SJSA1 (cell line): ENCODE measurements at regions not wholly inside any gene's neighbourhood (a gene's known extent, or its start where the extent isn't known, plus 50 kb on each side); places are given as distances from the start of the nearest gene placed in this dataset.

Experiments used
- DNase-seq, 2 experiments: peaks; one replicate each; pipeline ENCODE4 v3.0.0-alpha.2; 2015 to 2020; ENCODE audit warnings: low spot score in 2 of 2, low read depth in 1 of 2
- H3K27ac ChIP-seq: fragments of 250-450 bp; sonication (Bioruptor Pico); 2 replicates; pipeline ENCODE4 v1.5.1; 2020; ENCODE audit warnings: mild to moderate bottlenecking, moderate library complexity
- H3K27me3 ChIP-seq: fragments of 250-450 bp; sonication (Bioruptor Pico); replicated peaks from 2 replicates; pipeline ENCODE4 v1.5.1; 2020; ENCODE audit warnings: mild to moderate bottlenecking, moderate library complexity
- H3K36me3 ChIP-seq: fragments of 250-450 bp; sonication (Bioruptor Pico); 2 replicates; pipeline ENCODE4 v1.5.1; 2020; ENCODE audit warnings: mild to moderate bottlenecking
- H3K4me1 ChIP-seq: fragments of 250-450 bp; sonication (Bioruptor Pico); replicated peaks from 2 replicates; pipeline ENCODE4 v1.6.1; 2021; ENCODE audit warnings: mild to moderate bottlenecking
- H3K4me3 ChIP-seq: fragments of 250-450 bp; sonication (Bioruptor Pico); 2 replicates; pipeline ENCODE4 v1.5.1; 2020; ENCODE audit warnings: mild to moderate bottlenecking
- H3K9me3 ChIP-seq: fragments of 250-450 bp; sonication (Bioruptor Pico); replicated peaks from 2 replicates; pipeline ENCODE4 v1.5.1; 2020; ENCODE audit warnings: mild to moderate bottlenecking

- H3K4me1 ChIP-seq, result peaks cover 3% of the 10 kb centered on the region; the same call in 1 of the 2 replicates
- H3K9me3 ChIP-seq, result 0 out of 2 replicates have a peak, but pooled peaks cover 2% of the 10 kb centered on the region
- no peak overlapping the region for H3K4me3 ChIP-seq
- no peaks in the 10 kb centered on the region for H3K36me3 ChIP-seq
- H3K27ac ChIP-seq, result no peak overlapping the region
- no peak for DNase-seq
- peaks cover 29% of the 10 kb centered on the region for H3K27me3 ChIP-seq
These were observed 93.9 kb downstream of the INHBB start for GRCh38 chr2:120439637-120440384.

- 0 out of 2 replicates have a peak, but pooled peaks cover 2% of the 10 kb centered on the region for H3K9me3 ChIP-seq
- DNase-seq, result no peak
- H3K36me3 ChIP-seq, result no peaks in the 10 kb centered on the region
- no peak overlapping the region for H3K4me3 ChIP-seq
- peaks cover 3% of the 10 kb centered on the region; the same call in 1 of the 2 replicates for H3K4me1 ChIP-seq
- H3K27me3 ChIP-seq, result peaks cover 29% of the 10 kb centered on the region
- no peak overlapping the region for H3K27ac ChIP-seq
These were observed 94.8 kb downstream of the INHBB start for GRCh38 chr2:120440521-120441350.

GRCh38 chr2:120441351-120441700 lies 95.4 kb downstream of the INHBB start:
- Histone ChIP-seq H3K4me1 (peaks cover 3% of the 10 kb centered on the region; the same call in 1 of the 2 replicates), H3K36me3 (no peaks in the 10 kb centered on the region), H3K9me3 (0 out of 2 replicates have a peak, but pooled peaks cover 2% of the 10 kb centered on the region), H3K27me3 (peaks cover 29% of the 10 kb centered on the region), H3K4me3 (no peak overlapping the region), H3K27ac (no peak overlapping the region)
- DNase-seq, result no peak

GRCh38 chr2:120441744-120442471 lies 96.0 kb downstream of the INHBB start:
- Histone ChIP-seq H3K4me1 (peaks cover 3% of the 10 kb centered on the region; the same call in 1 of the 2 replicates), H3K9me3 (0 out of 2 replicates have a peak, but pooled peaks cover 2% of the 10 kb centered on the region), H3K4me3 (no peak overlapping the region), H3K36me3 (no peaks in the 10 kb centered on the region), H3K27ac (no peak overlapping the region), H3K27me3 (peaks cover 29% of the 10 kb centered on the region)
- DNase-seq, result no peak

GRCh38 chr2:120442541-120442922 lies 96.6 kb downstream of the INHBB start:
- Histone ChIP-seq H3K27me3 (peaks cover 29% of the 10 kb centered on the region), H3K4me1 (peaks cover 3% of the 10 kb centered on the region; the same call in 1 of the 2 replicates), H3K36me3 (no peaks in the 10 kb centered on the region), H3K4me3 (no peak overlapping the region), H3K27ac (no peak overlapping the region), H3K9me3 (0 out of 2 replicates have a peak, but pooled peaks cover 2% of the 10 kb centered on the region)
- no peak for DNase-seq

- Histone ChIP-seq H3K9me3 (0 out of 2 replicates have a peak, but pooled peaks cover 2% of the 10 kb centered on the region), H3K4me3 (no peak overlapping the region), H3K27me3 (peaks cover 29% of the 10 kb centered on the region), H3K36me3 (no peaks in the 10 kb centered on the region), H3K27ac (no peak overlapping the region), H3K4me1 (peaks cover 3% of the 10 kb centered on the region; the same call in 1 of the 2 replicates)
- DNase-seq, result no peak
These were observed 97.1 kb downstream of the INHBB start for GRCh38 chr2:120442923-120443571.

GRCh38 chr2:120443946-120444345 lies 98.0 kb downstream of the INHBB start:
- no peak overlapping the region for H3K27ac ChIP-seq
- peaks cover 3% of the 10 kb centered on the region; the same call in 1 of the 2 replicates for H3K4me1 ChIP-seq
- H3K36me3 ChIP-seq, result no peaks in the 10 kb centered on the region
- peaks cover 29% of the 10 kb centered on the region for H3K27me3 ChIP-seq
- 0 out of 2 replicates have a peak, but pooled peaks cover 2% of the 10 kb centered on the region for H3K9me3 ChIP-seq
- DNase-seq, result no peak
- no peak overlapping the region for H3K4me3 ChIP-seq

GRCh38 chr2:120444691-120445240 lies 98.8 kb downstream of the INHBB start:
- no peak overlapping the region for H3K27ac ChIP-seq
- H3K4me1 ChIP-seq, result peaks cover 3% of the 10 kb centered on the region; the same call in 1 of the 2 replicates
- H3K9me3 ChIP-seq, result 0 out of 2 replicates have a peak, but pooled peaks cover 2% of the 10 kb centered on the region
- H3K36me3 ChIP-seq, result no peaks in the 10 kb centered on the region
- H3K4me3 ChIP-seq, result no peak overlapping the region
- DNase-seq, result no peak
- H3K27me3 ChIP-seq, result peaks cover 25% of the 10 kb centered on the region

- H3K27me3 ChIP-seq, result peaks cover 25% of the 10 kb centered on the region
These were observed 99.7 kb downstream of the INHBB start for GRCh38 chr2:120445449-120446143.

GRCh38 chr2:120446236-120447126 lies 100.5 kb downstream of the INHBB start:
- Histone ChIP-seq H3K36me3 (no peaks in the 10 kb centered on the region), H3K4me1 (peaks cover 3% of the 10 kb centered on the region; the same call in 1 of the 2 replicates), H3K27me3 (peaks cover 25% of the 10 kb centered on the region), H3K9me3 (0 out of 2 replicates have a peak, but pooled peaks cover 2% of the 10 kb centered on the region), H3K27ac (no peak overlapping the region), H3K4me3 (no peak overlapping the region)
- DNase-seq, result no peak

More at GRCh38 chr2:120445449-120446143, 99.7 kb downstream of the INHBB start:
- H3K4me3 ChIP-seq, result no peak overlapping the region
- DNase-seq, result no peak
- H3K36me3 ChIP-seq, result no peaks in the 10 kb centered on the region
- H3K27ac ChIP-seq, result no peak overlapping the region
- H3K4me1 ChIP-seq, result peaks cover 3% of the 10 kb centered on the region; the same call in 1 of the 2 replicates
- 0 out of 2 replicates have a peak, but pooled peaks cover 2% of the 10 kb centered on the region for H3K9me3 ChIP-seq

- no peaks in the 10 kb centered on the region; the same call in 1 of the 2 replicates for H3K4me1 ChIP-seq
- H3K36me3 ChIP-seq, result no peaks in the 10 kb centered on the region
- H3K27ac ChIP-seq, result no peak overlapping the region
- no peak overlapping the region for H3K4me3 ChIP-seq
- DNase-seq, result no peak
- 0 out of 2 replicates have a peak, but pooled peaks cover 2% of the 10 kb centered on the region for H3K9me3 ChIP-seq
- peaks cover 18% of the 10 kb centered on the region for H3K27me3 ChIP-seq
These were observed 101.3 kb downstream of the INHBB start for GRCh38 chr2:120447127-120447785.
